ENCODE measurements at regions not wholly inside any gene's neighbourhood (a gene's known extent, or its start where the extent isn't known, plus 50 kb on each side); places are given as distances from the start of the nearest gene placed in this dataset.

DNA sequence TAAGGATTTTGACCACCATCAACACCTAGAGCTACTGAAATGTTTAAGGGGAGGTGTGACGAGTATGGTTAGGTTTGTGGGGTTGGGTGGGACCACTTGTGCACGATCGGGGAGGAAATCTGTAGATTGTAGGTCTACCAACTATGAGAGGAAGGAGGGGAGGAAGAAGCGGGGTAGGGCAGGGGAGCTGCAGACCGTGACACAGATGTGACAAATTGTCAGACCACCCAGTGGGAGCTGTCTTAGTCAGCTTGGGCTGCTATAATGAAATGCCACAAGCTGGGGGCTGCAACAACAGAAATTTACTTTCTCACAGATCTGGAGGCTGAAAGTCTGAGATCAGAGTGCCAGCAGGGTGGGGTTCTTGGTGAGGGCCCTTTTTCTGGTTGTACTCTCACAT is 62.2 kb upstream of the ARGLU1 start:
- TF ChIP-seq, protein P1, sequence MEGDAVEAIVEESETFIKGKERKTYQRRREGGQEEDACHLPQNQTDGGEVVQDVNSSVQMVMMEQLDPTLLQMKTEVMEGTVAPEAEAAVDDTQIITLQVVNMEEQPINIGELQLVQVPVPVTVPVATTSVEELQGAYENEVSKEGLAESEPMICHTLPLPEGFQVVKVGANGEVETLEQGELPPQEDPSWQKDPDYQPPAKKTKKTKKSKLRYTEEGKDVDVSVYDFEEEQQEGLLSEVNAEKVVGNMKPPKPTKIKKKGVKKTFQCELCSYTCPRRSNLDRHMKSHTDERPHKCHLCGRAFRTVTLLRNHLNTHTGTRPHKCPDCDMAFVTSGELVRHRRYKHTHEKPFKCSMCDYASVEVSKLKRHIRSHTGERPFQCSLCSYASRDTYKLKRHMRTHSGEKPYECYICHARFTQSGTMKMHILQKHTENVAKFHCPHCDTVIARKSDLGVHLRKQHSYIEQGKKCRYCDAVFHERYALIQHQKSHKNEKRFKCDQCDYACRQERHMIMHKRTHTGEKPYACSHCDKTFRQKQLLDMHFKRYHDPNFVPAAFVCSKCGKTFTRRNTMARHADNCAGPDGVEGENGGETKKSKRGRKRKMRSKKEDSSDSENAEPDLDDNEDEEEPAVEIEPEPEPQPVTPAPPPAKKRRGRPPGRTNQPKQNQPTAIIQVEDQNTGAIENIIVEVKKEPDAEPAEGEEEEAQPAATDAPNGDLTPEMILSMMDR (conservative IDR thresholded peaks at IDR 0.05): no peak
- TF ChIP-seq EZH2 (IDR thresholded peaks at IDR 0.05; ENCODE audit: low read depth): no peak
